ENCODE measurements at regions not wholly inside any gene's neighbourhood (a gene's known extent, or its start where the extent isn't known, plus 50 kb on each side); places are given as distances from the start of the nearest gene placed in this dataset.

- Histone ChIP-seq H3K4me1 (ENCODE audit: control insufficient read depth in 1 of 2, insufficient read depth in 2 of 2, low read length in 2 of 2) (no peaks in the 10 kb centered on the region), H3K36me3 (replicated peaks in 1 of 2; ENCODE audit: control insufficient read depth in 1 of 2, insufficient read depth in 2 of 2, low read length in 2 of 2) (no peaks in the 10 kb centered on the region), H3K27ac (ENCODE audit: low read depth in 1 of 2, low read length in 2 of 2) (no peak overlapping the region), H2AFZ (ENCODE audit: insufficient read depth, low read depth, low read length, poor library complexity, severe bottlenecking) (no peak overlapping the region), H4K20me1 (ENCODE audit: insufficient read depth, low read length) (no peaks in the 10 kb centered on the region), H3K27me3 (ENCODE audit: control insufficient read depth in 2 of 2, insufficient read depth in 2 of 2, low read length in 2 of 2) (no peaks in the 10 kb centered on the region), H3K4me3 (replicated peaks in 1 of 3; ENCODE audit: low read depth in 2 of 3, low read length in 3 of 3) (no peak overlapping the region), H3K79me2 (ENCODE audit: insufficient read depth, low read length) (no peaks in the 10 kb centered on the region), H3K9me3 (replicated peaks in 1 of 2; ENCODE audit: control insufficient read depth in 1 of 2, insufficient read depth in 1 of 2, low read length in 2 of 2) (no peaks in the 10 kb centered on the region), H3K9ac (ENCODE audit: insufficient read depth, low read length, poor library complexity, severe bottlenecking) (no peak overlapping the region), H3K4me2 (replicated peaks; ENCODE audit: extremely low read depth, low read length, poor library complexity, severe bottlenecking) (no peak overlapping the region)
- Mint-ChIP-seq H3K9me3 (peaks cover 0 to 3% (median 0%) of the 10 kb centered on the region in 7 donors), H3K36me3 (no peaks in the 10 kb centered on the region), H3K4me3 (no peak overlapping the region), H3K27ac (no peak overlapping the region), H3K27me3 (ENCODE audit: low read depth in 3 of 3) (peaks cover 8 to 16% (median 16%) of the 10 kb centered on the region in 3 donors), H3K4me1 (peaks cover 2% of the 10 kb centered on the region)
- no peak for TF ChIP-seq CTCF (IDR thresholded peaks at IDR 0.05)
- intact Hi-C loops (cut with micrococcal nuclease) = no loop called here
- WGBS (ENCODE audit: insufficient coverage) = 92% methylated on average over 7 of the region's 21 CpGs
- no peak for DNase-seq
These were observed 82.8 kb downstream of the UBIAD1 start for GRCh38 chr1:11355559-11356475.

- no peaks in the 10 kb centered on the region for H3K36me3 Mint-ChIP-seq
- peaks cover 10 to 14% (median 14%) of the 10 kb centered on the region in 3 donors for H3K27me3 Mint-ChIP-seq (ENCODE audit: low read depth in 3 of 3)
- WGBS (ENCODE audit: insufficient coverage) = 74% methylated on average over 15 of the region's 15 CpGs
- H3K9ac ChIP-seq (ENCODE audit: insufficient read depth, low read length, poor library complexity, severe bottlenecking) = no peak overlapping the region
- H3K27me3 ChIP-seq (ENCODE audit: control insufficient read depth in 2 of 2, insufficient read depth in 2 of 2, low read length in 2 of 2) = no peaks in the 10 kb centered on the region
- H3K9me3 Mint-ChIP-seq = peaks cover 0 to 3% (median 0%) of the 10 kb centered on the region in 7 donors
- no peak overlapping the region for H3K4me3 ChIP-seq (replicated peaks in 1 of 3; ENCODE audit: low read depth in 2 of 3, low read length in 3 of 3)
- no peak overlapping the region for H3K27ac ChIP-seq (ENCODE audit: low read depth in 1 of 2, low read length in 2 of 2)
- intact Hi-C loops (cut with micrococcal nuclease) = no loop called here
- peaks cover 4% of the 10 kb centered on the region for H3K4me1 Mint-ChIP-seq
- TF ChIP-seq CTCF (IDR thresholded peaks at IDR 0.05) = no peak
- H3K9me3 ChIP-seq (replicated peaks in 1 of 2; ENCODE audit: control insufficient read depth in 1 of 2, insufficient read depth in 1 of 2, low read length in 2 of 2) = no peaks in the 10 kb centered on the region
- no peak overlapping the region for H3K4me3 Mint-ChIP-seq
- no peaks in the 10 kb centered on the region for H3K79me2 ChIP-seq (ENCODE audit: insufficient read depth, low read length)
- H3K4me2 ChIP-seq (replicated peaks; ENCODE audit: extremely low read depth, low read length, poor library complexity, severe bottlenecking) = no peak overlapping the region
- H4K20me1 ChIP-seq (ENCODE audit: insufficient read depth, low read length) = no peaks in the 10 kb centered on the region
- DNase-seq = no peak
- no peaks in the 10 kb centered on the region for H3K36me3 ChIP-seq (replicated peaks in 1 of 2; ENCODE audit: control insufficient read depth in 1 of 2, insufficient read depth in 2 of 2, low read length in 2 of 2)
- no peak overlapping the region for H3K27ac Mint-ChIP-seq
- H2AFZ ChIP-seq (ENCODE audit: insufficient read depth, low read depth, low read length, poor library complexity, severe bottlenecking) = no peak overlapping the region
- no peaks in the 10 kb centered on the region for H3K4me1 ChIP-seq (ENCODE audit: control insufficient read depth in 1 of 2, insufficient read depth in 2 of 2, low read length in 2 of 2)
These were observed 84.3 kb downstream of the UBIAD1 start for GRCh38 chr1:11357276-11357675.

Data from CD14-positive monocyte (primary cell).